Kidney epithelial cell (primary cell): ENCODE measurements at regions not wholly inside any gene's neighbourhood (a gene's known extent, or its start where the extent isn't known, plus 50 kb on each side); places are given as distances from the start of the nearest gene placed in this dataset.

ENCODE experiments used
- DNase-seq: peaks from one replicate; pipeline ENCODE4 v3.0.0-alpha.2; 2010; ENCODE audit warnings: low read depth
- H3K27me3 ChIP-seq: 2 replicates; pipeline ENCODE4 v1.6.0; 2011; ENCODE audit warnings: low read length; ENCODE audit not compliant: control insufficient read depth, insufficient read depth
- H3K36me3 ChIP-seq: 2 replicates; pipeline ENCODE4 v1.5.1; 2011; ENCODE audit warnings: low read length; ENCODE audit not compliant: control insufficient read depth, insufficient read depth
- H3K4me3 ChIP-seq: 2 replicates; pipeline ENCODE4 v1.5.1; 2011; ENCODE audit warnings: low read depth, mild to moderate bottlenecking, control low read depth, low read length
- TF ChIP-seq, protein P1 (sequence below): IDR thresholded peaks from 2 replicates; pipeline ENCODE4 v1.5.1; 2011; ENCODE audit warnings: mild to moderate bottlenecking, moderate library complexity, low read length, control low read depth, inconsistent platforms; ENCODE audit not compliant: insufficient read depth, poor library complexity, severe bottlenecking

DNA sequence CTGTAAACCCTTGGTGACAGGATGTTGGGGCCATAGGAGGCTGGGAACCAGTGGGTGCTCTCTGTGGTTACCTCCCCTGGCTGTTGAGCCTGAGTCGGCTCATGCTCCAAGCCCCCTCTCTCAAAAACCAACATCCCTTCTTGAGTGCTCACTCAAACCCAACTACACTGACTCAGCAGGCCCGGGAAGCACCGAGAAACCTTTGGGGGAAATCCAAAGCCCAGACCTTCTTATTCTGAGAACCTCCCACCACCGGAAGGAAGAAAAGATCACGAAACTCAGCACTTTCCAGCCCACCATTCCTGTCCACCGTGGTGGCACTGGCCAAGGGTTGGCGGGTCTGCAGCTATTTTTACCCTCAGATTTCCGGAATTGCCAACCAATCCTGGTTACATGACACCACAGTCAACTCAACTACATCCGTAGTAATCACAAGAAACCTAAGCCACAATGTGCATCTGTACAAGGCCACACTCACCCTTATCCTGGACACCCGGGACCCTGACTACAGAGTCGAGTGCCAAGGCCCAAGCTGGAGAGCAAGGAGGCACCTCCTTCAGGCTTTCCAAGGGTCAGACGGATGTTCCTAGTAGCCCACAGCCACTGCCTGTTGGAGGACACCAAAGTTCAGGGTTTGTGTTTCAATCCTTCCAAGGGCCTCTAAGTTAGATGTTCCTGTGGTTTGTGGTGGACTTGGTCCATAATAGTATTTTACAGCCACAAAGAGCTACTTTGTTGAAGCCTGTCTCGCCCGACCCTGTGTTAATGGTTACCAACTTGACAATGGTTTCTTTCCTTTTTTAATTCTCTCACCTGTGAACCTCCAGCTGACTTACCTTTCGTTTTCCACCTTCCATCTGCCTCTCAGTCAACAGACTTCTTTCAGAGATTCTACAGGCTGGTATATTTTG lies 317.0 kb downstream of the CDC5L start:
- no peaks in the 10 kb centered on the region for H3K36me3 ChIP-seq
- H3K4me3 ChIP-seq = no peak overlapping the region
- no peak for DNase-seq
- TF ChIP-seq, protein P1, sequence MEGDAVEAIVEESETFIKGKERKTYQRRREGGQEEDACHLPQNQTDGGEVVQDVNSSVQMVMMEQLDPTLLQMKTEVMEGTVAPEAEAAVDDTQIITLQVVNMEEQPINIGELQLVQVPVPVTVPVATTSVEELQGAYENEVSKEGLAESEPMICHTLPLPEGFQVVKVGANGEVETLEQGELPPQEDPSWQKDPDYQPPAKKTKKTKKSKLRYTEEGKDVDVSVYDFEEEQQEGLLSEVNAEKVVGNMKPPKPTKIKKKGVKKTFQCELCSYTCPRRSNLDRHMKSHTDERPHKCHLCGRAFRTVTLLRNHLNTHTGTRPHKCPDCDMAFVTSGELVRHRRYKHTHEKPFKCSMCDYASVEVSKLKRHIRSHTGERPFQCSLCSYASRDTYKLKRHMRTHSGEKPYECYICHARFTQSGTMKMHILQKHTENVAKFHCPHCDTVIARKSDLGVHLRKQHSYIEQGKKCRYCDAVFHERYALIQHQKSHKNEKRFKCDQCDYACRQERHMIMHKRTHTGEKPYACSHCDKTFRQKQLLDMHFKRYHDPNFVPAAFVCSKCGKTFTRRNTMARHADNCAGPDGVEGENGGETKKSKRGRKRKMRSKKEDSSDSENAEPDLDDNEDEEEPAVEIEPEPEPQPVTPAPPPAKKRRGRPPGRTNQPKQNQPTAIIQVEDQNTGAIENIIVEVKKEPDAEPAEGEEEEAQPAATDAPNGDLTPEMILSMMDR = no peak
- H3K27me3 ChIP-seq = no peaks in the 10 kb centered on the region

DNA sequence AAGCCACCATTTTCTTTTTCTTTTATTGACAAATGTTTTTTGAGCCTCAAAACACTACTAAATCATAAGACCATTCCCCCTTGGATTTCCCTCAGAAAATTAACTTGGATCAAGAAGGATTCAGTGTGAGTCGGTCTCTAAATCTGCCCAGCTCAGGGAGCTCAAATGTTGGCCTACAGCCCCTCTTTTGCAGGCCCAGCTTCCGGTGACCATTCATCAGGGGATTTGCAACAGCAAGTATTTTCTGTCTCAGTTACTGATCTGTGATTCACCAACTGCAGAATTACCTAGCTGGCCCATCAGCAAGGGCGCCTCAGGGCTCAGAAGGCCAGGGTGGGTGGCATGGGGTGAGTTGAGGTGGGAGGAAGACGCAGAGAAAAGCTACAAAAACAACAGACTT lies 318.1 kb downstream of the CDC5L start:
- TF ChIP-seq, protein P1 = no peak
- no peak for DNase-seq
- Histone ChIP-seq H3K27me3 (no peaks in the 10 kb centered on the region), H3K4me3 (no peak overlapping the region), H3K36me3 (no peaks in the 10 kb centered on the region)

DNA sequence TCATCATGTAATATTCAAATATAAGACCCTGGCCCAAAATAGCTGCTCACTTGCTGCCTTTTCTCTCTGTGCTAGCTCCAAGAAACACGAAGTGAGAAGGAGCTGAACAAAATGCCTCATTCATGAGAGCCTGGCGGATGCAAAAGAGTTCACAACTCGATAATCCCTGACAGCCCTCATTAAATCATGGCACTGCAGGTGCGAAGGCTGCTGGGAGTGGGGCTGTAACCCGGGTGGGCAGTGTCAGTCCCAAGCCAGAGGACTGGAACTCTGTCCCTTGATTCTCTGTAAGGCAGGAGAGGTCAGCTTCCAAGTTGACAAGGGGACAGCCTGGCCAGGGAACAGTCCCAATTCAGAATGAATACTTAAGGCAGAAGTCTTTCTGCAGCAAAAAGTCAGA lies 318.5 kb downstream of the CDC5L start:
- TF ChIP-seq, protein P1 = no peak
- DNase-seq = no peak
- no peaks in the 10 kb centered on the region for H3K27me3 ChIP-seq
- H3K4me3 ChIP-seq = no peak overlapping the region
- H3K36me3 ChIP-seq = no peaks in the 10 kb centered on the region

DNA sequence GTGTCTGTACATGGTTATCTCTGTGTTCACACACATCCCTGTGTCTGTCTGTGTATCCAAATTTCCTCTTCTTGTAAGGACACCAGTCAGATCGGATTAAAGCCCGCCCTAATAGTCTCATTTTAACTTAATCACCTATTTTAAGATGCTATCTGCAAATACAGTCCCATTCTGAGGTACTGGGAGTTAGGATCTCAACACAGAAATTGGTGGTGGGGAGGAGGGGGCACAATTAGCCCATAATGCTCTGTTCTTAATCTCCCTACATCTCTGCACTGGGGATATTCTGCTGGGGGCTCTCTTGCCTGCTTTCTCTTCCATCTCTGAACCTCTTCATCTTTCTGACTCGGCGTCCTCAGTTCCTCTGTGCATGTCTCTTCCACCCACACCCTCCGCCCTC lies 320.7 kb downstream of the CDC5L start:
- H3K27me3 ChIP-seq = no peaks in the 10 kb centered on the region
- DNase-seq = no peak
- TF ChIP-seq, protein P1 = no peak
- no peak overlapping the region for H3K4me3 ChIP-seq
- H3K36me3 ChIP-seq = no peaks in the 10 kb centered on the region

DNA sequence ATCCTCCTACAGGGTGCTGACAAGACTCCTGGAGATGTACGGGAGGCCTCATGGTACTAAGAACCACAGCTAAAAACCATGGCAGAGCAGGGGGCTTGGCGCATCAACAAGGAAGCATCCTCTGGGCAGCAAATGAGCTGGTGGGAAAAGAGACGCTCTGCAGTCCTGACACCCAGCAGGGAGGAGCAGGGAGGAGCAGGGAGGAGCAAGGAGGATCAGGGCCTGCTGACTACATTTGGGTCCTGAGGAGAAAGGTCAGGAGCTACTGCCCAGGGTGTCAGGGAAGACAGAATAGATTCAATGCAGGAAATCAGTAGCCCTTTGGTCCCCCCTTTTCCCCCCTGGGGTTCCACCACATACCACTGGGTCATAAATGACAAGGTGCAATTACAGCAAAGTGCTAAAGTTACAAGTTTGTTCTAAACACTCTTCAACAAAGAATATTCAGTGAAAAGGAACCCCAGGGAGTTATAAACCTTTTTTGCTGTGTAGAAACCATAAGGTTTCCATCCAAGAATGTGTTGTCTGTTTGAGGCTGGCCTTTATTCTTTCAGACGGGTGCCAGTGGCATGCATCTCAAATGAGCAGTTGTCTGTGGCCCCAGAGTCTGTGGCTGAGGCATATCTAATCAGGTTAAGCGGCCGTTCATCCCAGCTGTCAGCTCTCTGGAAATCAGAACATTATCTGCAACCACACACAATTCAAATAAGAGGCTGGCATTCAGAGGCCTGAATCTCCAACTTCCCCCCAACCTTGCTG lies 325.0 kb downstream of the CDC5L start:
- TF ChIP-seq, protein P1 = no peak
- DNase-seq = no peak
- Histone ChIP-seq H3K27me3 (no peaks in the 10 kb centered on the region), H3K36me3 (no peaks in the 10 kb centered on the region), H3K4me3 (no peak overlapping the region)
